Smooth muscle cell (in vitro differentiated cells): ENCODE measurements at regions not wholly inside any gene's neighbourhood (a gene's known extent, or its start where the extent isn't known, plus 50 kb on each side); places are given as distances from the start of the nearest gene placed in this dataset.

Source experiments
- DNase-seq: peaks from one replicate; lab custom pipeline; 2025; ENCODE audit not compliant: unreplicated experiment; lab: John Stamatoyannopoulos, UW
- H2AFZ ChIP-seq: fragments of 200-600 bp; sonication (generic); 2 replicates; pipeline ENCODE4 v1.6.0; 2016; ENCODE audit warnings: antibody characterized with exemption, low read depth, mild to moderate bottlenecking
- H3F3A ChIP-seq: fragments of 200-600 bp; sonication (generic); 2 replicates; pipeline ENCODE4 v1.6.0; 2017; ENCODE audit warnings: antibody characterized with exemption, low read depth
- H3K27ac ChIP-seq: fragments of 200-600 bp; sonication (generic); 2 replicates; pipeline ENCODE4 v1.5.1; 2016; ENCODE audit warnings: low read depth, mild to moderate bottlenecking
- H3K27me3 ChIP-seq: fragments of 200-600 bp; sonication (generic); 2 replicates; pipeline ENCODE4 v1.6.1; 2016; ENCODE audit warnings: low read depth, mild to moderate bottlenecking
- H3K36me3 ChIP-seq: fragments of 200-600 bp; sonication (generic); 2 replicates; pipeline ENCODE4 v1.5.1; 2016; ENCODE audit warnings: low read depth
- H3K4me1 ChIP-seq: fragments of 200-600 bp; sonication (generic); 2 replicates; pipeline ENCODE4 v1.5.1; 2016; ENCODE audit warnings: low read depth
- H3K4me2 ChIP-seq: fragments of 200-600 bp; sonication (generic); 2 replicates; pipeline ENCODE4 v1.6.0; 2016; ENCODE audit warnings: mild to moderate bottlenecking
- H3K4me3 ChIP-seq: fragments of 200-600 bp; sonication (generic); 2 replicates; pipeline ENCODE4 v1.5.1; 2016; ENCODE audit warnings: mild to moderate bottlenecking
- H3K79me2 ChIP-seq: fragments of 200-600 bp; sonication (generic); 2 replicates; pipeline ENCODE4 v1.6.0; 2016; ENCODE audit warnings: low read depth, mild to moderate bottlenecking
- H3K9ac ChIP-seq: fragments of 200-600 bp; sonication (generic); 2 replicates; pipeline ENCODE4 v1.6.0; 2016; ENCODE audit warnings: low read depth
- H3K9me3 ChIP-seq: fragments of 200-600 bp; sonication (generic); replicated peaks from 2 replicates; pipeline ENCODE4 v1.5.1; 2016; ENCODE audit warnings: low read depth
- H4K20me1 ChIP-seq: fragments of 200-600 bp; sonication (generic); 2 replicates; pipeline ENCODE4 v1.6.0; 2016; ENCODE audit warnings: low read depth
- CTCF ChIP-seq: fragments of 200-600 bp; sonication (generic); IDR thresholded peaks from 2 replicates; pipeline ENCODE4 v1.5.1; 2017; ENCODE audit warnings: borderline replicate concordance, mild to moderate bottlenecking, antibody characterized with exemption; ENCODE audit not compliant: insufficient read depth, poor library complexity, severe bottlenecking
- WGBS: methylation state at CpG from one replicate; pipeline ENCODE4 v1.1.7; 2016; ENCODE audit warnings: low lambda C conversion rate; 5-methylcytosine and 5-hydroxymethylcytosine counted together

- no peak for TF ChIP-seq CTCF
- H3K79me2 ChIP-seq: no peaks in the 10 kb centered on the region
- H3K9ac ChIP-seq: no peak overlapping the region
- no peaks in the 10 kb centered on the region for H3K27me3 ChIP-seq
- H3K36me3 ChIP-seq: no peaks in the 10 kb centered on the region
- WGBS: 65% methylated on average over 1 of the region's 1 CpG
- H3K4me1 ChIP-seq: no peaks in the 10 kb centered on the region
- no peaks in the 10 kb centered on the region for H3F3A ChIP-seq
- no peak overlapping the region for H3K4me3 ChIP-seq
- H2AFZ ChIP-seq: peak overlapping the region; percentile 9
- H3K27ac ChIP-seq: no peak overlapping the region
- no peaks in the 10 kb centered on the region for H3K9me3 ChIP-seq
- no peak overlapping the region for H3K4me2 ChIP-seq
- no peaks in the 10 kb centered on the region for H4K20me1 ChIP-seq
- DNase-seq: no peak
Observed at GRCh38 chr12:91965781-91966180, 179.9 kb downstream of the BTG1 start.

GRCh38 chr12:91964501-91964900 is 181.1 kb downstream of the BTG1 start:
- no peak for TF ChIP-seq CTCF
- Histone ChIP-seq H3K4me3 (no peak overlapping the region), H3K27me3 (no peaks in the 10 kb centered on the region), H4K20me1 (no peaks in the 10 kb centered on the region), H3K9ac (no peak overlapping the region), H3F3A (no peaks in the 10 kb centered on the region), H3K27ac (no peak overlapping the region), H3K4me2 (no peak overlapping the region), H3K9me3 (no peaks in the 10 kb centered on the region), H2AFZ (no peak overlapping the region), H3K79me2 (no peaks in the 10 kb centered on the region), H3K36me3 (no peaks in the 10 kb centered on the region), H3K4me1 (no peaks in the 10 kb centered on the region)
- 90% methylated on average over 1 of the region's 1 CpG for WGBS
- no peak for DNase-seq

- no peak for TF ChIP-seq CTCF
- no peak for DNase-seq
- Histone ChIP-seq H3K9me3 (no peaks in the 10 kb centered on the region), H3K4me1 (no peaks in the 10 kb centered on the region), H3K4me2 (no peak overlapping the region), H2AFZ (no peak overlapping the region), H3K36me3 (no peaks in the 10 kb centered on the region), H3K27ac (peak overlapping the region; percentile 7), H3K4me3 (no peak overlapping the region), H3K9ac (no peak overlapping the region), H4K20me1 (no peaks in the 10 kb centered on the region), H3K27me3 (no peaks in the 10 kb centered on the region), H3K79me2 (no peaks in the 10 kb centered on the region), H3F3A (no peaks in the 10 kb centered on the region)
- WGBS: 94% methylated on average over 10 of the region's 10 CpGs
Observed at GRCh38 chr12:91959220-91959619, 186.4 kb downstream of the BTG1 start.

- H2AFZ ChIP-seq: no peak overlapping the region
- no peak overlapping the region for H3K4me2 ChIP-seq
- 52% methylated on average over 5 of the region's 5 CpGs for WGBS
- H3K4me1 ChIP-seq: no peaks in the 10 kb centered on the region
- DNase-seq: no peak
- H3K27ac ChIP-seq: peak overlapping the region; percentile 7
- no peak for TF ChIP-seq CTCF
- H3K4me3 ChIP-seq: no peak overlapping the region
- no peaks in the 10 kb centered on the region for H4K20me1 ChIP-seq
- H3K9ac ChIP-seq: no peak overlapping the region
- no peaks in the 10 kb centered on the region for H3K9me3 ChIP-seq
- H3F3A ChIP-seq: no peaks in the 10 kb centered on the region
- no peaks in the 10 kb centered on the region for H3K79me2 ChIP-seq
- no peaks in the 10 kb centered on the region for H3K36me3 ChIP-seq
- H3K27me3 ChIP-seq: no peaks in the 10 kb centered on the region
Observed at GRCh38 chr12:91958816-91959215, 186.8 kb downstream of the BTG1 start.
